ENCODE measurements at regions not wholly inside any gene's neighbourhood (a gene's known extent, or its start where the extent isn't known, plus 50 kb on each side); places are given as distances from the start of the nearest gene placed in this dataset.
A peak's percentile ranks its signal among the peaks of the same experiment; 100 is the strongest.

DNA sequence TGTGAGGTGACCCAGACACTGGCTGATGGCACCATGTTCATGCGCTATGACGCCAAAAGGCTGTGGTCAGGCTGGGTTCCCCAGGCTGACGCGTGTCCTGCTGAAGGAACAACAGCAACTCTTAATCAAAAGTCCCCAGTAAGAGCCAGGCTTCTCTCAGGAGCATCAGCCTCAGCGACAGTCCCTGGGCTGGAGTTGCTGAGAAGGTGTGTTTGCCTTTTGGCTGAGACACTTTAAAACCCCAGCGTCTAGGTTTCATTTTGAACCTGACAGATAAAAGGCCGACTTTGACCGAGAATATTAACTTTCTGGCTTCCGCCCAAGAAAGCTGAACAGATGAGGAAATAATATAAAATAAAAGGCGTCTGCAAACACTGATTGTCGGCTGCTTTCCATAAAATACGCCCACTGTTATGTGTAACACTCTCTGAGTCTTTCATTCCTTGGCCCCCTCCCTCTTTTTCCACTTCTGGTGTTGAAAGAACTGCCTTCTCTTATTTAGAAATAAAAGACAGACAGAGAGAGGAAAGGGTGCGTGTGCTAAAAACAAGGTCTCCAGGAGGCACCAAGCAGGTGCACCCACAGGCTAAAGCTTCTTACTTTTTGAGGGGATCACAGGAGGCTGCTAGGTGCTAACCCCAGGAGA, 373.6 kb downstream of the MID1IP1 start:
- DNase-seq (ENCODE audit: low read depth), result peak; percentile 46

DNA sequence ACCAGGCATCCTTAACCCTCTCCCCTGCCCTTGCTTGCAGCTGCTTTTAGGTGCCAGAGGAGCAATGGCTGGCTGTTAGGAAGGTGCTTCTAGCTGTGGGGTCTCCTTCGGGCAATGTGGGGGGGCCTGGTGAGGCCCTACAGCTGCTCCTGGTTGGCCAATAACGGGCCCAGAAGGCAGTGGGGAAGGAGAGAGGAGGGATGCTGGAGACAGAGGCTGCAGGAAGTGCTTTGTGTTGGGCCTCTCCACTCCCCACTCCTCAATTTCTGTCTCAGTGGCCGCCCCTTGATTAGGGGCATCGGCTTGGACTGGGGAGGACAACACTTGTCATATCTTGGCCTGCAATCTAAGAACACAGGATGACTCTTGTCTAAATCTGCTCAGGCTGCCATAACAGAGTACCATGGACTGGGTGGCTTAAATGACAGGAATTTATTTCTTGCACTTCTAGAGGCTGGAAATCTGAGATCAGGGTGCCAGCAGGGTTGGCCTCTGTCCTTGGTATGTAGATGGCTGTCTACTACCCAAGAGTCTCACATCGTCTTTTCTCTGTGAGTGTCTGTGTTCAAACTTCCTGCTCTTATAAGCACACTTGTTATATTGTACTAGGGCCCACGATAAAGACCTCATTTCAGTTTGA, 374.3 kb downstream of the MID1IP1 start:
- no peak for DNase-seq (ENCODE audit: low read depth)

DNA sequence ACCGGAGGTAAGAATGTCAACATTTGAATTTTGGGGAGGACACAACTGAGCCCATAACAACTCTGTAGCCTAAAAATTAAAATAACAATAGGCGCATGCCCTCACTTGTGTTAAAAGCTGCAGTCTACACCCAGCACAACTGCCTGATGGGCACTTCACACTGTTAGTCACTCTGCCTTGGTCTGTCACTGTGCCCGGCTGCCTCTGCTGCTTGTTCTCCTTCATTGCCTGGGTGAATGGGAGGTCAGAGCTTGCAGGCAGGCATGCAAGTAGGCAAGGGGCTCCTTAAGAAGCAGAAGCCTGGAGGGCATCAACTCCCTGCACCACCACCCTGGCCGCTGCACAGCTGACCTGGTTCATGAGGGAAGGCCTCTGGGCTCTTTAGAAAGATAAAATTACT, 374.8 kb downstream of the MID1IP1 start:
- DNase-seq (ENCODE audit: low read depth), result no peak

DNA sequence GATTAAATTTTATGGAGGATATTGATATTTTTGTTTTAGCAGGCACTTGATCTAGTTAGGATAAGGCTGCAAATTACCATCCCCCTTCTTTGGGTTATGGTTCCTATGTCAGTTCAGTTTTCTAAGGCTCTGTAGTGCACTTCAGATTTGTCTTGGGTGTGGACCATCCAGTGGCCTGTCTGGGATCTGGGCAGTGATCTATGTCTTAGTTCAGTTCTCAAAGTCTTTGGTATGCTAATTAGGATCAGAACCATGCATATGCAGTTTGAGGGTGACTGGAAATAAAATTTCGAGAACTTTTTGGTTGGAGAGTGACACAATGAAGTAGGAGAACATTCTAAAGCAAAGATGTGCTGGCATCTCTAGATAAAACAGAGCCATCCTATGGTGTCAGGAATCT, 388.2 kb downstream of the MID1IP1 start:
- no peak for DNase-seq (ENCODE audit: low read depth)

DNA sequence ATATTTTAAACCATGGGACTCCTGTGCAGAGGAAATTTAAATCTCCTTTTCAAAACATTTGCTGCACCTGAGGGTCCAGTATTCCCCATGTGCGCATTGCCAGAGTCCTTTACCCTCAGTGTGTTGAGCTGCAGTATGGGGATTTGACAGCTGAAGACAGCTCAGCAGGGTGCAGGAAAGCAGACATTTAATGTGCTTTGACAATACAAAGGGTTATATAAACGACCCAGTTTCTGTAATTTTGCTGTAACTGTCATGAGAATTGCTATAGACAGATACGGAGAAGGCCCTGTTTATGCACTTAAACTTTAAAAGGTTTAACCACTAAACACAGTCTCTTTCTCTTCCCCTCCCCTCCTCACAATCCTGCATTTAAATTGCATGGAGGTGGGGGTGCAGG, 393.4 kb downstream of the MID1IP1 start:
- no peak for DNase-seq (ENCODE audit: low read depth)

DNA sequence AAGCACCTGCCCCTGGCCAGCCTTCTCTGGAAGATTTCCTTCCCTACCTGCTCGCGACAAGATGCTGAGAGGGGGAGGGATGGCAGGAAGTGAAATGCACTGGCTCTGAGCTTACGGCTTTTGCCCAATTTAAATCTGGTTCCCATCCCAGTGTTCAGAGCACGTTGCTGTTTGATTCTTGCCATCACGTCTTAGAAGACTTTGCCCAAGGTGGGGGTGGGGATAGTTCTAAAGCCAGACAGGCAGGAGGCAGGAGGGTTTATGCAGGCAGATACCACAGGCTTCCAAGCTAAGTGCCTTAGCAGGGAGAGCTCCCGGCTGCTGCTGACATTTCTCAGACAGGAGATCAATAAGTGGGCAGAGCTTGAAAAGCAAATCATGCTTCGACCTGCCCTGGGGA, 393.9 kb downstream of the MID1IP1 start:
- DNase-seq (ENCODE audit: low read depth), result no peak

DNA sequence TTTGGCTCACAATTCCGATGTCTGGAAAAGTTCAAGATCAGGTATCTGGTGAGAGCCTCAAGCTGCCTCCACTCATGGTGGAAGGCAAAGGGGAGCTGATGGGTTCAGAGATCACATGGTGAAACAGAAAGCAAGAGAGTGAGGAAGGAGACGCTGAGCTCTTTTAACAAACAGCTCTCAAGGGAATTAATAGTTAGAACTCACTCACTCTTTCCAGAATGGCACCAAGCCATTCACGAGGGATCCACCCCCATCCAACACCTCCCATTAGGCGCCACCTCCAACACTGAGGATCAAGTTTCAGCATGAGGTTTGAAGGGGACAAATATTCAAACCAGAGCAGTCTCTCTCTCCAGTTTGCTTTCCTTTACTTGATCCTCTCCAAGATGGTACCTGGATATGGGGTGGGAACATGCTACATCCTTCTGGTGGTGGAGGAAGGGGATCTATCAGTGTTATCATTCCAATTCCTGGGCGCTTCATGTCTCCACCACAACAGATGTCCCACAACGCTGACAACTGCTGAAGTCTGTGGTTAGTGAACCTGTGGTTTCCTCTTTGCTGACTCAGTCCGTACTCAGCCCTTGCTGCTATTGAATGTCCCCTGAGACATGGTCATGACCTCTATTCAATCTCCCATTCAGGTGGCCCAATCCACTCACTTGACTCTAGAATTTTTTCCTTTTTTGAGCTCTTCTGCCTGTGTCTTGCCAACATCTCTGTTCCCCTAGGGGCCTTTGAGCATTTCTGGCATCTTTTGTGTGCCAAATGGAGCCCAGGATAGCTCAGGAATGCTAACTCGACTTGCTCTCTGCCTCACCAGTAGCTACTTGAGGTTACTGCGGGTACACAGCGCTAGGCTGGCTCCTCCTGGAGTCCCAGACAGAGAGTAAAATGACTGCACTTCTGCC, 395.2 kb downstream of the MID1IP1 start:
- peak; percentile 25 for DNase-seq (ENCODE audit: low read depth)

DNA sequence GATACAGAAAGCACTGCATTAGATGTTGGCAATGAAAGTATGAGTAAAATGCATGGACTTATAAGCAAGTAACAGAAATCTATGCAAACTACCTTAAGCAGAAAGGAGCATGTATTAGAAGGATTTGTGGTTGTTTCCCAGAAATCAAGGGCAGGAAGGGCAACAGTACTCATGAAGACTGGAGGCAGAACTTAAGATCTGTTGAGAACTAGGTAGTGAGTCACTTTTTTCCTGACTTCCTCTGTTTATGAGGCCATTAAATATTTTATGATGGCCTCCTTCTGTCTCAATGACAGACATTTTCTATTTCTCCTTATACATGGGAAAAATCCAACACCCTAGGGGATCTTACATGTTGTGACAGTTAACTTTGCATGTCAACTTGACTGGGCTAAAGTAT, 398.2 kb downstream of the MID1IP1 start:
- DNase-seq (ENCODE audit: low read depth), result no peak

DNA sequence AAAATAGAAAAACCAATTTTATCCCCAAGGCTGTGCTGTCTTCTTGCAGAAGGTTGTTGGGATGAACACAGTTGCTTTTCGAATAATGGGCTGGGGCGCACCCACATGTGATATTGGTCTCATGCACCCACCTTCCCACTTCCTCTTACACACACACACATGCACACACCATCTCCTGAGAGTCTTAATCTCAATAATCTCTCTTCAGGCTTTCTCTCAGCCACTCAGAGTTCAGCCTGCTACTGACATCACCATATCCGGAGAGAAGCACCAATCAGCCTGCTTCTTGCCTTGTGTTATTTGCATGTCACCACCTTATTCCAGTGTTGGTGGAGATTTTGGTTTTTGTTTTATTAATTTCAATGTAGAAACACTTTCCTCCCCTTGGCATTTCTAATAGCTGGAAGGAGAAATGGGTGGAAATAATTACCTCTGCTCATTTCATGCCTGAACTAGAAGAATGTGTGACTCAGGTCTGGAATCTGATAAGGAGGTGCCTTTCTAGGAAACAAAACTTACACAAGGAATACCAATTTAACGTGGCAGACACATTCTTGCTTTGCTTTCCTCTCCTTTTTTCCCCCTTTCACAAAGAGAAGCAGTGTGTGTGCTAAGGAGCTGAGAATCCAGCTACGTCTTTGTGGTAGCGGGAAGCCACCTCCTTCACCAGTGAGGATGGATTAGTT, 400.2 kb downstream of the MID1IP1 start:
- no peak for DNase-seq (ENCODE audit: low read depth)

DNA sequence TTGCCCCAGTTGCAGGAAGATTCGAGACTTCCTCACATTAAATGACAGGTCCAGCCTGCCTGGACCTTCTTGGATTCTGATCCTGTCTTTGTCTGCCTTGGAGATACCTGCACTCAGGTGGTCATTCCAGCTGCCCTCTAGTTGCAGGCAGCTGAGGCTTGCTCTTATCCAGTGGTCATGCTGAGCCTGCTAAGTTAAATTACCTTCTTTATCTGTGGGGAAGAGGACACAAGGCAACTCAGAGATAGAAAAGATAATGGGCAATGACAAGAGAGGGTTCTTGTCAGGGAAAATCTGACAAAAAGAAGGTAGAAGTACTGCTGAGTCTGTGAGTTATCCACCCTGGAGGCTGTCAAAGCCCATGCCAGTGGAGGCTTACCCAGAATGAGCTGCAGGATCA, 401.4 kb downstream of the MID1IP1 start:
- DNase-seq (ENCODE audit: low read depth), result no peak

DNA sequence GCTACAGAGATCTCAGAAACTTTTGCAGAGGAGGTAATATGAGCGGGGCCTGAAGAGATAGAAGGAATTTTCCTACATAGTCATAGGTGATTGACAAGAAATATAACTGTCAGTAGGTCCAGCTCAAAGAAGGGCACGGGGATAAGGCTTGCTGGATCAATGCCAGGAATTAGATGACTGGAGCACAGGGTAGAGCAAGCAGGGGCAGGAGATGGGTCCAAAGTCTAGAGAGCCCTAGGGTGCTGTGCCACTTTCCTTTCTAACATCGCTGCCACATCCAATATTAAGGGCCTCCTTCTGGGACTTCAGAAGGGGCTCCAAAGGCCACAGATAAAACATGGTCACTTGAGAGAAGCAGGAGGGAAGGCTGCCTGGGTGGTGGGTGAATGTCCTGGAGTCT, 402.2 kb downstream of the MID1IP1 start:
- DNase-seq (ENCODE audit: low read depth), result no peak

DNA sequence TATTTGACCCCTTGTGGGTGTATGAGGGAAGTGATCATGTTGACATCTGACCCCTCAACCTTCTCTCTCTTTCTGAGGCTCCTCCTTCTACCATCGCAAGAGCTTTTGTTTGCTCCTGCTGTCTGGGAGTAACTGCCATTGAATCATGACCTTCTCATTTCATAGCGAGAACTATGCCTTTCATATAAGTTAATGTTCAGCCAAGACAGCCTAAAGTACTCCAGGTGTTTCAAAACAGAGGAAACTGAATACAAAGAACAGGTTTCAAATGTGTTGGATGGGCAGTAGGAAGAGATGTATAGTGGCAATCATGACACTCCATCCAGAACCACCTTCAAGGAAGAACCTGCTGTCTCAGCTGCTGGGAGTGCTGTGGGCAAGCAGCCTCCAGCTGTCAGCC, 403.1 kb downstream of the MID1IP1 start:
- DNase-seq (ENCODE audit: low read depth), result no peak

DNA sequence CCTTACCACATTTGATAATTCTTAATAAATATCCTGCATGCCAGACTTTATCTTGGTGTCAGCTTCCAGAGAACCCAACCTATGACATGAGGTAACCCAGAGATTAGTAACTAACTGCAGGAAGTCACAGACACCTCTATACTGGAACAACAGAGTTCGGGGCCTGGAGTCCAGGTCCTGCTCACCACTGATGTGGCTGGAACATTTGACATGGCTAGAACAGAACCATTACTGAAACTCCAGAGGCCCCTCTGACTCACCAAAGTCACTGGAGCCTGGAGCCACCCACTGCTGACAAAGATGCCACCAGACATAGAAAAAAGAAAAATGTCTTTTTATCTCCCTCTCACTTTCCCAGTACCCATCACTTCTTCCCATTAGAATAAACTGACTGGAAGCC, 403.7 kb downstream of the MID1IP1 start:
- no peak for DNase-seq (ENCODE audit: low read depth)

DNA sequence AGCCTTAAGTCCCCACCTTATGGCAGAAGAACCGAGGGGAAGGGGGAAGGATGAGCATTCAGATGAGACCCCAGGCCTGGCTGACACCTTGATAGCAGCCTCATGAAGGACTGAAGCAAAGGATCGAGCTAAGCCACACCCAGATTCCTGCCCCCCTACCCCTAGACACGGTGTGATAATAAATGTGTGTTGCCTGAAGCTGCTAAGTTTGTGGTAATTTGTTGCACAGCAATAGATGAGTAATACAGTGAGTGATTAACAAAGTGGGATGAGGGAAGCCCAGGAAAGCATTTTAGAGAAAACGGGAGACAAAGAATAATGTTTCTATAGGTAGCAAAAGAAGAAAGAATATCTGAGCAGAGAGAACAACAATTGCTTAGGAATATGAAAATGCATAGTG, 404.2 kb downstream of the MID1IP1 start:
- DNase-seq (ENCODE audit: low read depth), result no peak

DNA sequence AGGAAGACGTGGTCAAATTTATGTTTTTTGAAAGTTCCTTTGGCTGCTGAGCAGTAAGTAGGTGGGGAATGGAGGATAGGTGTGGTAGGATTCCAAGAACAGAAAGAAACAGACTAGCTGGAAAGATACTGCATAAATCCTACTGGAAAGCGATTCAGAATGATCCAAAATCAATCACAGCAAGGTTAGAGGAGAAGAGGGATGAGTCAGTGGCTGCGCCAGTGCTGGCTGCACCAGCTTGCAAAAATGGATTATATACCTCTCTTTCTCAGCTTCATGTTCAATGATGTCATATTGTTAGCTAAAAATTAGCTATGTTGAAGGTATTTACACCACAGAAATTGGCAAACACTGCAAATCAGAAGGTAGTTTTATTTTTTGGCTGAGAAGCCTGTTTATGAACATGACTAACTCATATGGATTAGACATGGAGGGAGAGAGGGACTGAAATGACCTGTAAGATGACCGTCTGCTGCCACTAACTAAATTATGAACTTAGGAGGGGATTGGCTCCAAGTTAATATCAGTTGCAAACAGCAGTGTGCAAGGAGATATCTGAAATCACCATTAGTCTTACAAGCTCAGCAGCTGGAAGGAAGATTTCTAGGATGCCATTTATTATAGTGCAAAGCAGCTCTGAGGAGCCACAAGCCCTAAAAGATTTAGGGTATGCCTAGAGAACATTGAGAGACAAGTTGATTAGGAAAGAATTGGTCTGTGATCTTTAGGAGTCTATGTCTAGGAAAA, 405.3 kb downstream of the MID1IP1 start:
- DNase-seq (ENCODE audit: low read depth), result no peak

DNA sequence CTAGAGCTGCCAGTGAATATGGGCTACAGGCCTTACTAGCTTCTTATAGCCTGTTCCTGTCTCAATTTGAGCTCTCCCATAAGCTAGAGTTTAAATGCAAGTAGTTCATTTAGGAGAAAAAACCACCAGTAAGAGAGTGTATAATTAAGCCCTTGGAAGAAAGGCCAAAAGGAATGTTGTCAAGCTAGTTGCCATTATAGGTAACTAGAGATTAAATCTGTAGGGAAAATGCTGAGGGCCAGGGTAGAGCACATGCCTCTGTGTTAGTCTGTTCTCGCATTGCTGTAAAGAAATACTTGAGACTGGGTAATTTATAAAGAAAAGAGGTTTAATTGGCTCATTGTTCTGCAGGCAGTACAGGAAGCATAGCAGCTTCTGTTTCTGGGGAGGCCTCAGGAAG, 410.2 kb downstream of the MID1IP1 start:
- DNase-seq (ENCODE audit: low read depth), result no peak

DNA sequence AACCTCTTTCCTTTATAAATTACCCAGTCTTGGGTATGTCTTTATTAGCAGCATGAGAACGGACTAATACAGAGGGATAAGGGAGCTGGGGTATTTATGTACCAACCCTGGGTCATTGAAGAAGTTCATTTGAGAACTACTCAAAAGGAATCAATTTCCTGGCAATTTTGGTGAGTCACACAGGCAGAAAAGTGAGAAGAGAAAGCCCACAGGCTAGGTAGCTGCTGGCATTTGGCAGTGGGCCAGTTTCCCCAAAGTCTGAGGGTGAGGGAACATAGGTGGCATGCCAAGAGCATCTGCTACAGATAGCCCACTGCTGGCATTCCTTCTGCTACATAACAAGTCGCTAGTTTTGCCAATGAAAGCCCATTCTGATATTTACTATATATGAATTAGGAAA, 411.2 kb downstream of the MID1IP1 start:
- no peak for DNase-seq (ENCODE audit: low read depth)

DNA sequence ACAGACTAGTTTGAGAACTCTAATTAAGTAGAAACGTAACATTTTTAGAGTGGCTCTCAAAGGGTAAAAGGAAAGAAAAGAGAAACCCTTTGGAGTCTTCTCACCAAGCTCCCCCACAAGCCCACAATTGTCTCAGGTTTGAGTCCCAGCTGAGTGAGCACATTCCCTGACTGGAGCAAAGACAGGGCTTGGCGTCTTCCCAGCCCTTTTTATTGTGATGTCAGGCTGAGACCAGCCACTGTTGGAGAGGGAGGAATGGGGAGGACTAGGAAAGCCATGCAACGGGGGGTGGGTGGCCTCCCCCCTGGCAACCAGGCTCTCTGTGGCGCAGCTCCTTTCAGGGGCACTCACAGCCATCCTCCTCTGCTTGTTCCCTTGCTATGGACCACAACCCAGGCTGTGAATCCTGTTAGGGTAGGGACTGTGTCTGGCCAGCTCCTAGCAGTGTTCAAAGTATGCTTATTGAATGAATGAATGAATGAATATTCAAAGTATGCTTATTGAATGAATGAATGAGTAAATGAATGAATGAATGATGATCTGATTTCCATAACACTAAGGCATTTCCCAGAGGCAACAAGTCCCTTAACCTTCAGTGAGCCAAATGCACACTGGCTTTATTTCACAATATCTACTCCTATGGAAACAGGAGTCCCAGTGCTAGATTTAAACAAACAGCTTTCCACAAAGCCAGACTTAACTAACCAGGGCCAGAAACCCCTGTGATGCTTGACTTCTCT, 413.3 kb downstream of the MID1IP1 start:
- no peak for DNase-seq (ENCODE audit: low read depth)

DNA sequence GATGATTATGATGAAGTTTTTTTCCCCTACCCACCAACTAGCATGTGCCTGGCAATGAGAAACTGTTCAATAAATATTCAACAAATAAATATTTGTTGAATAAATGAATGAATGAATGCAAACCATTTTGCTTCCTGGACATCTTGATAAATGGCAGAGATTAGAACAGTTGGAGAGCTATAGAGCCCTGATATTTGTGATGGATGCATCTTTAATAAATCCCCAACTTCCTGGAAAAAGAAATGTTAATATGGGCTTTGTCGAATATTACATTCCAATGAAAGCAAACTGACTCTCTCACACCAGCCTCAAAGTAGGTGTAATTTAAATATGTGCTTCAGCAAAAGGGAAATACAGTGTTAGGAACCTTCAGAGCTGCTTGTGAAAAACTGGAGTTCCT, 419.7 kb downstream of the MID1IP1 start:
- DNase-seq (ENCODE audit: low read depth), result no peak

DNA sequence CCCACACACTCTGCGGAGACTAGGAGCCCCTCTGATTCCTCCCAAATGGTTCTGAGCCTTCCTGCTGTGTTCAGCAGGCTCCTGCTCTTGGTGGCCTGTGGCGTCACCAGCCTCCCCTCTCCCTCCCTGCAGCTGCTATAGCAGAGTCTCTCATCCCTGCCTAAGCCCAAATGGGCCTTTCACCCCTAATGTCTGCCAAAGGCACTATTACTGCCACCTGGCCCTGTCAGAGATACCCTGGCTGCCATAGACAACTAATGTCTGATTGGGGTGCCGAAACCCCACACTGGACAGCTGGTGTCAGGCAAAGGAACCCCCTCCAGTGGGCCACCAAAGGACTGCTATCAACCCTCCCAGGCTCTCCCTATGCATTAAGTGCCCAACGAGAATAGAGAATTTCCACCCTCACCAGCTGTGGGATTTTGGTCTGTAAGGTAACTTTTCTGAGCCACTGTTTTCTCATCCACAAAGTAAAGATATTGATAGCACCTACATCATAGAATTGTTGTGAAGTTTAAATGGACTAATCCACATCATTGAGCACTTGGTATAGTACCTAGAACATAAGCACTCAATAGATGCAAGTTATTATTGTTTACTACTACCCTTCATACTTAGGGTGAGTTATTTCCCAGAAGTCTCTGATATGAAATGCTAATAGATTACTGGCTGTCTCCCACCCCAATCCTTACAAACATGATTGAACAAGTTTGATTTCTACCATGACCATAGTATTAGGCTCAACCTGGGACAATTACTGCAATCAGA, 421.3 kb downstream of the MID1IP1 start:
- DNase-seq (ENCODE audit: low read depth), result no peak
